Fibroblast of mammary gland (primary cell): ENCODE measurements at regions not wholly inside any gene's neighbourhood (a gene's known extent, or its start where the extent isn't known, plus 50 kb on each side); places are given as distances from the start of the nearest gene placed in this dataset.

Source experiments
- DNase-seq: peaks from one replicate; pipeline ENCODE4 v3.0.0-alpha.2; 2010; ENCODE audit warnings: low read depth
- H3K4me3 ChIP-seq: 2 replicates; pipeline ENCODE4 v1.5.1; 2011; ENCODE audit warnings: low read depth, mild to moderate bottlenecking, low read length, moderate library complexity; ENCODE audit not compliant: control insufficient read depth
- CTCF ChIP-seq: conservative IDR thresholded peaks from 2 replicates; pipeline ENCODE4 v1.5.1; 2011; ENCODE audit warnings: low read depth, low read length, inconsistent platforms; ENCODE audit not compliant: control insufficient read depth, insufficient read depth

DNA sequence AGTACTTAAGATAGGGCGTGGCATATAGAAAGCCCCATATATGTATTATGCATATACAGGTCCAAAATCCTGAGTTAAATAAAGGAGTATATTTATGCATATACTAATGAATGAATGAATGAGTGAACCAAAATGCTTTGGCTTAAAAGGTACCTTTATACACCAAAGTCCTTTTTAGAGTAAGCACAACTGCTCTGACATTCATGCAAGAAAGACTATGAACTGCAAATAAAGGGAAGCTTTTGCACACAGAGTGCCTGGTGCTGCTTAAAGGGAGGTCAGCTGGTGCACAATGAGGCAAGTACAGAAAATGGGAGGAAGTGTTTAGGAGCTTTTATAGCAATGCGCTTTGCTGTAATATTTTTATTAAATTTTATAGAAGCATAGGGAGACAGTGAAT, 214.0 kb downstream of the KLF13 start:
- no peak overlapping the region for H3K4me3 ChIP-seq
- no peak for DNase-seq
- TF ChIP-seq CTCF, result no peak

- no peak for DNase-seq
- no peak for TF ChIP-seq CTCF
- no peak overlapping the region for H3K4me3 ChIP-seq
Observed at GRCh38 chr15:31544361-31544760, 217.7 kb downstream of the KLF13 start.

GRCh38 chr15:31545257-31545656, 218.6 kb downstream of the KLF13 start:
- TF ChIP-seq CTCF, result no peak
- DNase-seq, result no peak
- H3K4me3 ChIP-seq, result no peak overlapping the region

- TF ChIP-seq CTCF, result no peak
- DNase-seq, result no peak
- H3K4me3 ChIP-seq, result no peak overlapping the region
Observed at GRCh38 chr15:31550211-31550977, 223.8 kb downstream of the KLF13 start.

- no peak for TF ChIP-seq CTCF
- DNase-seq, result no peak
- H3K4me3 ChIP-seq, result no peak overlapping the region
Observed at GRCh38 chr15:31551323-31551722, 224.7 kb downstream of the KLF13 start.

- no peak for TF ChIP-seq CTCF
- no peak overlapping the region for H3K4me3 ChIP-seq
- DNase-seq, result peak; percentile 12
Observed at GRCh38 chr15:31552482-31553099, 226.0 kb downstream of the KLF13 start.
